ENCODE measurements at regions not wholly inside any gene's neighbourhood (a gene's known extent, or its start where the extent isn't known, plus 50 kb on each side); places are given as distances from the start of the nearest gene placed in this dataset.
A peak's percentile ranks its signal among the peaks of the same experiment; 100 is the strongest.

GRCh38 chr5:91727463-91727862 lies 344.3 kb upstream of the ARRDC3 start:
- DNase-seq (ENCODE audit: low read depth in 2 of 2) = no peak

- DNase-seq (ENCODE audit: low read depth in 2 of 2) = no peak
Observed at GRCh38 chr5:91722736-91723467, 339.8 kb upstream of the ARRDC3 start.

GRCh38 chr5:91712718-91713117 lies 329.6 kb upstream of the ARRDC3 start:
- DNase-seq (ENCODE audit: low read depth in 2 of 2) = no peak

DNA sequence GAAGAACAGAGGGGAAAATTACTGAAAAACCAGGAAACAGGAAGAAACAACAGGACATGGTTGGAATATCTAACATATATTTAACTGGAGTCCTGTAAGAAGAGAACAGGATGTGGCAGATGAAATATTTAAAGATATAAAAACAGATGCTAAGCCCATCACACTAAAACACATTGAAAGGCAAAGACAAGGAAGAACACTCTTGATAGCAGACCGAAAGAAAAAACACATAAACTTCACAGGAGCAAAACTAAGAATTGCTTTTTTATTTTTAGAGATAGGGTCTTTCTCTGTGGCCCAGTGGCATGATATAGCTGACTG lies 324.4 kb upstream of the ARRDC3 start:
- no peak for DNase-seq (ENCODE audit: low read depth in 2 of 2)

DNA sequence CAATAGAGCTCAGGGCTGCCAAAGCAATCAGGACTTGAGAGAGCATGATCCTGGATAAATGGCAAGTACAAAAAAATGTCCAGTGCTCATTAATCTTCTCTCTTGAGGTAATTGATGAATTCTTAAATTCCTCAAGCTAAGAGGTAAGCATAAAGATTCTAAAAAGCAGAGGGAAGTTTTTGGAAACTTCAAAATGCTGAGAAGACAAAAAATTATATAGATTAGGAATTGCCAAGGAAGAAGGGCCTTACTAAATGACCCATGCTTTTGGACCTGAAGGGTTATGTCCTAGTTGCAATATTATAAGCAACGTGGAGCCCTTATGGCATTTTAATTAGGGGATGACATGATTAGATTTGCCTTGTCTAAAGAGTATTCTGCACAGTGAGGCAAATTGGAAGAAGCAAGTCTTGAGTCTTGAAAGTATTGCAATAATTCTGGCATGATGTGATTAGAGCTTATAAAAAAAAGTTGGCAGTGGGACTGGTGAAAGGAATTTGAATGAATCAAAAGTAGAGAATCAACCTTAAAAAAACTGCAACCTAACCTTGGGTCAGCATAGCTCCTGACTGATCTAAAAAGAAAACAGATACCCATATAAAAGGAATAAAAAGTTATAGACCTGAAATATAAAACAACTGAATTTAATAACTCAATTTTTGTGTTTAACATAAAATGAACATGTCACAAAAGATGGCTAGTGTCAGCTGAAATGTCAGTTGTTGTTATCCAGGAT lies 323.8 kb upstream of the ARRDC3 start:
- DNase-seq (ENCODE audit: low read depth in 2 of 2) = no peak

DNA sequence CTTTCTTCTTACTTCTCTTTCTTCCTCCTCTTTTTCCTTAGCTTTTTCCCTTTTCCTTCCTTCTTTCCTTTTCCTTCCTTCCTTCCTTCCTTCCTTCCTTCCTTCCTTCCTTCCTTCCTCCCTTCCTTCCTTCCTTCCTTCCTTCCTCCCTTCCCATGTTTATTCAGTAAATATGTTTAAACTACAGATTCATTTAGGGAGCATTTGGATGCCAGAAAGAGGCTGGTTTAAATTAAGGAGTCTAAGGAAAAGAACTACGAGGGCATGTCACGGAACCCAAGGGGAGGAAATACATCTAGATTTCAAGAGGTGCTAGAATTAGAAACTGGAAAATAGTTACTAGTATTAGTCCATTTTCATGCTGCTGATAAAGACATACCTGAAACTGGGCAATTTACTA lies 320.0 kb upstream of the ARRDC3 start:
- DNase-seq (ENCODE audit: low read depth in 2 of 2) = no peak

GRCh38 chr5:91699429-91699828 lies 316.3 kb upstream of the ARRDC3 start:
- DNase-seq (ENCODE audit: low read depth in 2 of 2) = no peak

DNA sequence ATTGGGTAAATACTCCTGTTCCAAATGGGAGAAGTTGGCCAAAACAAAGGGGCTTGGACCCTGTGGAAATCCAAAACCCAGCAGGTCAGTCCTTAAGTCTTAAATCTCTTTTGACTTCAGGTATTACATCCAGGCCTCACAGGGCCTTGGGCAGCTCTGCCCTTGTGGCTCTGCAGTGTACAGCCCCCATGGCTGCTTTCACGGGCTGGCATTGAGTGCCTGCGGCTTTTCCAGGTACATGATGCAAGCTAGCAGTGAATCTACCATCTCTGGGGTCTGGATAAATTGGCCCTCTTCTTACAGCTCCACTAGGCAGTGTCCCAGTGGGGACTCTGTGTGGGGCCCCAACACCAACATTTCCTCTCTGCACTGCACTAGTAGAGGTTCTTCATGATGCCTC lies 308.5 kb upstream of the ARRDC3 start:
- no peak for DNase-seq (ENCODE audit: low read depth in 2 of 2)

GRCh38 chr5:91690921-91691320 lies 307.8 kb upstream of the ARRDC3 start:
- no peak for DNase-seq (ENCODE audit: low read depth in 2 of 2)

DNA sequence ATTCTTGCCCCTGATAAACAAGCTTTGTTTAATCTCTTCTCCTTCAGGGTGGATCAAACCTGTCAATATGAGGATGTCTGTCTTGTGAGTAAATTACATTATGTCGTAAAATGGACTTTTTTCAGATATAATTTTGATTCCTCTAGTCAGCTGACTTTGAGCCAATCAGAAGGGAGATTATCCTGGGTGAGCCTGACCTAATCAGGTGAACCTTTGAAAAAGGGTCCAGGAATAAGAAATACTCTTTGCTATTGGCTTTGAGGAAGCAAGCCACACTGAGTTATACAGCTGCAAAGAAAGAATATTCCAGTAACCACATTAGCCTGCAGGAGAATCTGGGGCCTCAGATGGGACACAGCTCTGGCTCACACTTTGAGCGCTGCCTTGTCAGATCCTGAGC lies 304.3 kb upstream of the ARRDC3 start:
- no peak for DNase-seq (ENCODE audit: low read depth in 2 of 2)

GRCh38 chr5:91684625-91685024 lies 301.5 kb upstream of the ARRDC3 start:
- no peak for DNase-seq (ENCODE audit: low read depth in 2 of 2)

- DNase-seq (ENCODE audit: low read depth in 2 of 2) = no peak
Observed at GRCh38 chr5:91670563-91670962, 287.4 kb upstream of the ARRDC3 start.

GRCh38 chr5:91670122-91670521 lies 287.0 kb upstream of the ARRDC3 start:
- no peak for DNase-seq (ENCODE audit: low read depth in 2 of 2)

GRCh38 chr5:91668261-91668660 lies 285.1 kb upstream of the ARRDC3 start:
- DNase-seq (ENCODE audit: low read depth in 2 of 2) = no peak

GRCh38 chr5:91652678-91653077 lies 269.6 kb upstream of the ARRDC3 start:
- DNase-seq (ENCODE audit: low read depth in 2 of 2) = no peak

GRCh38 chr5:91651704-91652103 lies 268.6 kb upstream of the ARRDC3 start:
- DNase-seq (ENCODE audit: low read depth in 2 of 2) = no peak

GRCh38 chr5:91645347-91645746 lies 262.2 kb upstream of the ARRDC3 start:
- no peak for DNase-seq (ENCODE audit: low read depth in 2 of 2)

- DNase-seq (ENCODE audit: low read depth in 2 of 2) = no peak
Observed at GRCh38 chr5:91643797-91644196, 260.7 kb upstream of the ARRDC3 start.

DNA sequence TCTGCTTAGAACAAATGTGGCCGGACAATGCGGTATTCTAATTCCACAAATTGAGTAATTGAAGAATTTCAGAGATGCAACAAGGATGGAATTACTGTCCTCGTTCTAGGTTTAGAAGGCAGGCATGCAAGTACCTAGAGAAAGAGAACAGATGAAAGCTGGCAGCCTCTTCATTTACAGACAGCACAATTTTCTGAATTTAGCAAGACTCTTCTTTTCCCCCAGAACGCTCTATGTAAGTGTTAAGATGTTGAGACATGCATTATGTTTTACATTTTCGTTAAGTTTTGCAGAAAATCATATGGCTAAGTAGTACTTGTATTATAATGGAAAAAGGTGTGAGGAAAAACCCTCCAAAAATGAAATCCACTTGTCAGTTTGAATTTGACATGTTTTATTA lies 259.5 kb upstream of the ARRDC3 start:
- DNase-seq (ENCODE audit: low read depth in 2 of 2) = no peak

GRCh38 chr5:91641730-91642350 lies 258.7 kb upstream of the ARRDC3 start:
- DNase-seq (ENCODE audit: low read depth in 2 of 2) = peak; percentile 21 to 39

GRCh38 chr5:91639744-91640143 lies 256.6 kb upstream of the ARRDC3 start:
- no peak for DNase-seq (ENCODE audit: low read depth in 2 of 2)

DNA sequence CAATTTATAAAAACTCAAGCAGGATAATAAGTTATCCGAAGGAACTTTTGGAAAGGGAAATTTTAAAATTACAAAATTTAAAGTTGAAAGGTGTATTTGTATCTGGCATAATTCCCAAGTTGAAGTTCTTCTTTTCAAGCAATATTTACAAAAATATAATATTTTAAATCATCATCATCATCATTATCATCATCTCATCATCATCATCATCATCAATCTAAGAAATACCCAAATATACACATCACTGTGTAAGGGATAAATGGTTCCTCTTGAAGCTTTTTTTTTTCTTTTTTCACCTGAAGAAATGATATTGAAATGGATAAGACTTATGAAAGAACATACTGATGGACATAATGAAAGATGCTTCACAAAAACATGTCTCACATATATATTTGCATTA lies 254.9 kb upstream of the ARRDC3 start:
- DNase-seq (ENCODE audit: low read depth in 2 of 2) = no peak
